Stimulated activated CD8-positive, alpha-beta memory T cell treated with anti-CD3 and anti-CD28 coated beads, Interleukin-4, amount 100 ng/mL, for 4 hours (primary cell): ENCODE measurements at regions not wholly inside any gene's neighbourhood (a gene's known extent, or its start where the extent isn't known, plus 50 kb on each side); places are given as distances from the start of the nearest gene placed in this dataset.
"Not testable (repeated sequence)": the region's sequence is repeated elsewhere in the genome, so short reads cannot be mapped to it uniquely, and the experiment has no call there.

Experiments used
- DNase-seq, 2 donors: peaks; one replicate each; pipeline ENCODE4 v3.0.0-alpha.2; 2020; ENCODE audit warnings: low read depth in 2 of 2, low spot score in 1 of 2

DNA sequence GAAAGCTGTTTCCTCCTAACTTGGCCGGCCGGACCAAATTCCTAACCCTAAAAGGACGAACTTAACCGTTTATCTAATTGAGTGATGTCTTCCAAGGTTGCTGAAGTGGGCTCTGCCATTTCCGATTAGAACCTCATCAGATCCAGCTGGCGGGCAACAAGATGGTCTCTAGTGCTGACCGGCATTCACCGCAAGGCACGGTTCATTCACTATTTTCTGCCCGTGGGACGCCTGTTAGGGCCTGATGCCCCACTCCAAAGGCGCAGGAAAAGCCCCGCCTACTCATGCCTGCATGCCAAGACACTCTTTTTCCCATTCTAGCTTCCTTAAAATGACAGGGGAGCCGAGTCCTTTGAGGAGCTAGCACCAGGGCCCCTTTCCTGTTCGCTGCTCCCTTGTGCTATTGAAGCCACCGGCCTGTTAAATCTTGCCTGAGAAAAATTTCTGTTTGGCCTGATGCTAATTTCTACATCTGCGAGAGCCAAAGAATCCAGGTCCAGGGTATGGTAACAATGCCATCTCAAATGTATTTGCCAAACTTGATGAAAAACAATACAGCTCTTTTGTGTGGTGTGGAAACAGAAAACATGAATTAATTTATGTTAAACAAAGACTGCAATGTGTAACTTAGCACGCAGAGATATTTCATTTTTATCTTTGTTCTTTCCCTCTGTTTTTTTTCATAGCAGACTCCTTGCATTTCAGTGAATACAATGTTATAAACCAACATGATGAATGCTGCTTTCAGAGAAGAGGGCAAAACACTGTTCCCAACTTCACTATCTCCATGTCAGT is 1071.2 kb upstream of the USP15 start:
- no peak for DNase-seq

DNA sequence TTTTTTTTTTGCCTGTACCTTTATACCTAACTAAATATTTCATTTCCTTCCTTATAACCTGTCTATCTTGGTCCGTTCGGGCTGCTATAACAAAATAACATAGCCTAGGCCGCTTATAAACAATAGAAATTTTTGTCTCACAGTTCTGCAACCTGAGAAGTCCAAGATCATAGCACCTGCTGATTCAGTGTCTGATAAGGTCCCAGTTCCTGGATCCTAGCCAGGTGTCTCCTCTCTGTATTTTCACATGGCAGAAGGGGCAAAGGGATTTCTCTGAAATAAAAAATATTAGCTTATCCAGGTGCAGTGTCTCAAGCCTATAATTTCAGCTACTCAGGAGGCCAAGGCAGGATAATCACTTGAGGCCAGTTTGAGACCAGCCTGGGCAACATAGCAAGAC is 1046.6 kb upstream of the USP15 start:
- no peak for DNase-seq

DNA sequence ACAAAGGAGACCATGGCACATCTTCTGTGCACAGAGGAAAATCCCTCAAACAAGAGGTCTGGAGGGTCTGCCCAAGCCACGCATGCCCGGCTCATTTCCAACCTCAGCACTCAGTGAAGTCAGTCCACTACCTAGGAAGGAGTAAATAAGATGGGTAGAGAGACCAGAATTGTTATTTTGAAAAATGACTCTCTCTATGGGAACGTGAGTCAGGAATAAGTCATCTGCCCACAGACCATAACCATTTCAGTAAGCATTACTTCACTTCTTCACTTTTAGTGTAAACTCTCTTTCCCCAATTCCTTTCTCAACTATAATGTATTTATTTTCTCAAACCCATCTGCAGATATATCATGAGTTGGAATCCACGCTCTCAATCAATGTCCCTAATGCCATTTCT is 1039.9 kb upstream of the USP15 start:
- DNase-seq: no peak

DNA sequence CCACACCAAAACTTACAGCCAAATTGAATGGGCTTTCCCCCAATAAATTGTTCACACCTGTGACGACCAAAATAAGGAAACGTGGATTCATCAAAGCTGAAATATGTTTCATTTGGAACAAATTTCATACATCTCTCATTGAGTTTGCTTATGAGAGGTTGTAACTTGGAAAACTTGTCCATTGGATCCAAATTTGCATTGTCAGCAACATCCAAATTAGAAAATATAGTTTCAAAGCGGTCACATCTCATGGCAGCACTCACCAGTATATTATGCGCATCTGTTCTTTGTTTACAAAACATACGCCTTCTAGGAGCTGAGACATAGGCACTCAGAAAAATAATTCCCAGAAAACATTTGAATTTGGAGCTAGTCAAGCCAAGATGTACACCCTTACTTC is 1028.2 kb upstream of the USP15 start:
- no peak for DNase-seq

DNA sequence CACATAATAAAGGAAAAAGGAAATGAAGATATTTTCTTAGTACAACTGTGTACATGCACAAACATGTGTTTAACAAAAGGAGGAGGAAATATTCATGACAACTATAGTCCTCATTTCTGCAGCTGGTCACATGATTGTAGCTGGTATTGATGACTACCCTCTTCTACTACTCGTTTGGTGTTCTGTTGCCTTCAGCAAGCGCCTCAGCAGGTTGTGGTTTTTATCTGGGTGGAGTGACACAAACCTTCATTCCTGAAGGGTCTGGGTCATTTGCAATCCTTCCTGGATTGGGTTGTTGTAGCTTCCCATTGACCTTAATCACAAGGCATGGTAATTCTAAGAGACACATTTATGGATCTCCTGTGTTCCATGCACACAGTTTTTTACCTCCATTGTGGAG is 1009.9 kb upstream of the USP15 start:
- no peak for DNase-seq

DNA sequence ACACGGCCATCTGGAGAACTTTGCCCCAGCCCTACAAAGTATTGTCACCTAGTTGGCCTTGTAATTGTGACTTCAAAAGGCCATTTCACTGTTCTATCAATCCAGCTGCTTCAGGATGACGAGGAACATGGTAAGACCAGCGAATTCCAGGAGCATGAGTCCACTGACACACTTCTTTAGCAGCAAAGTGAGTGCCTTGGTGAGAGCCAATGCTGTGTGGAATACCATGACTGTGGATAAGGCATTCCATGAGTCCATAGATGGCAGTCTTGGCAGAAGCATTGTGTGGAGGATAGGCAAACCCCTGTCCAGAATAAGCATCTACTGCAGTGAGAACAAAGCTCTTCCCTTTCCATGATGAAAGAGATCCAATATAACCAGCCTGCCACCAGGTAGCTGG is 1009.1 kb upstream of the USP15 start:
- no peak for DNase-seq

DNA sequence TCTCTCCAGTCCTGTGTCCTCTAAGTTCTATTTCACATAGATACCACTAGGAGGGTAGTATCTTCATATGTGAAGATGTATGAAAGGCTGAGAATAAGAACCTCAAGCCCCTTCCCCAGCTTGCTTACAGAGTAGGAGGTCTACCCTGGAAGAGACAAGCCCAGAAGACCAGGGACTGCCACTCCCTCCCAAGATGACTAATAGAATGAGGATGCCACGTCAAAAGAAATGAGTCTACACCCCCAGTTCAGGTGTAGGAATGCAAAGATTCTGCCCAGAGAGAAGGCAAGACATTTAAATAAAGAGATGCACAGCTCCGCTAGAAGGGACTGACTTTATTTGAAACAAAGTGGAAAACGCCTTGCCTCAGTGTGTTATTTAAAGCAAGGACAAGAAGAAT is 1006.0 kb upstream of the USP15 start:
- no peak for DNase-seq

DNA sequence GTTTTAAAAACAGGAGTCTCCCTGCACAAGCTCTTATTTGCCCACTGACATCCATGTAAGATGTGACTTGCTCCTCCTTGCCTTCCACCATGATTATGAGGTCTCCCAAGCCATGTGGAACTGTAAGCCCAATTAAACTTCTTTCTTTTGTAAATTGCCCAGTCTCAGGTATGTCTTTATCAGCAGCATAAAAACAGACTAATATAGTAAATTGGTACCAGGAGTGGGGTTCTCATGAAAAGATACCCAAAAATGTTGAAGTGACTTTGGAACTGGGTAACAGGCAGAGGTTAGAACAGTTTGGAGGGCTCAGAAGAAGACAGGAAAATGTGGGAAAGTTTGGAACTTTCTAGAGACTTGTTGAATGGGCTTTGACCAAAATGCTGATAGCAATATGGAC is 995.9 kb upstream of the USP15 start:
- not testable (repeated sequence) for DNase-seq

DNA sequence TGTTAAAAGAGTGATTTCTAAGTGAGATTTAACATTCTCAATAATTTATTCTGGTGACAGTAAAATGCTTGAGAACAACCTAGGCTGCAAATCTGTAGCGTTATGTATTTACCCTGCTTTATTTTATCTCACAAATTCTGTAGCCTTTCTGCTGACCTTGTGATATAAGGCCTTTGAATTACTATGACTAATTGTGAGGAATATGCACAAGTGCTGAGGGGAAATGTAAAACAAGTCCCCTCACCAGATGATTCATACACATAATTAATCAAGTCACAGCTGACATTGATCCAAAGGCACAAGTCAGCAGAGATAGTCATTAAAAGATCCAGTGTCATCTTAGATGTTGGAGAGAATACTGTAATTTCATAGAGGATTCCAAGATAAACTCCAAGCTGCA is 992.7 kb upstream of the USP15 start:
- DNase-seq: no peak

DNA sequence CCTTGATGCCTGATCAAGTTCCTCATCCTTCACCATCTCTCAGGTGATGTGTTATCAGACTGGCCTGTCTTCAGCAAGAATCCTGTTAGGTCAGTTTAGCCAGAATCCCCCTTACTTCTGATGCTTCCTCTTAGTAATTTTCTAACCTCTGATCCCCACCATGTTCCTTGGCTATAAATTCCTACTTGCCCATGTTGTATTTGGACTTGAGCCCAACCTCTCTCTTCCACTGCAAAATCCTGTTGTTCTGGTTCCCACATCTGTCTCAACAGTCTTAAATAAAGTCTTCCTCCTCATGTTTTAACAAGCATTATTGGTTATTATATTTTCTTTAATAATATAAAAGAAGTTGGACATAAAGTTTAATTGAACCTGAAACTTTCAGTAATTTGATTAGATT is 987.8 kb upstream of the USP15 start:
- DNase-seq: no peak

DNA sequence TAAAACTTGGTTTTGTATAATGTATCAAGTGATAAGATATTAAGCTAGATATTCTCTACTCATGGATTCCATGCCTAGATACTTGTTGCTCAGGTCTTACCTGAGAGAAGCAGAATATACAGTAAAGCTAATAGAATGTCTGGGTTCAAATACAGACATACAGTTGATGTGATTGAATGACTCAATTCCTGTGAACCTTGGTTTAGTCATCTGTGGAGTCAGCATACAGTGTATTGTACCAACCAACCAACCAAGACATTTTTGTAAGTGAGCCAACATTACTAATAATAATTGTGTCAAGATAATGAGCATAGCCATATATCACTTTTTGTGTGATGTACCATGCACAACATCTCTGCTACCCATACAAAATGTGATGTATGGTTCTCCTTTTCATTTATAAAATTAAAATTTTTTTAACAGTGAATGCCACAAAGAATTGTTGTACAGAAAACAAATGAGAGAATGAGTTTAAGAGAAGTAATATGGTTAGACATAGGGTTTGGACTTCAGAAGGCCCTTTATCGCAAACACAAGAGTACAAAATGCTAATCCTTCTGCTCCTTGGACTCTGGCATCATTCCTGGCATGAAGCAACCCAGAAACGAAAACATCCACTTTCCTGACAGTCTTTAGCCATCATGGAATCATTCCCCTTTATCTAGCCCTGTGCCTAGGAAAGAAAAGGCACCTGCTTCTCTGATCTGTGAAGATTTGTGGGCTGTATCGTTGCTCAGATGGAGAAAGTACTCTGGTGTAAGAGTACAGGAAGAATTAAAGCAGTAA is 977.2 kb upstream of the USP15 start:
- DNase-seq: no peak

DNA sequence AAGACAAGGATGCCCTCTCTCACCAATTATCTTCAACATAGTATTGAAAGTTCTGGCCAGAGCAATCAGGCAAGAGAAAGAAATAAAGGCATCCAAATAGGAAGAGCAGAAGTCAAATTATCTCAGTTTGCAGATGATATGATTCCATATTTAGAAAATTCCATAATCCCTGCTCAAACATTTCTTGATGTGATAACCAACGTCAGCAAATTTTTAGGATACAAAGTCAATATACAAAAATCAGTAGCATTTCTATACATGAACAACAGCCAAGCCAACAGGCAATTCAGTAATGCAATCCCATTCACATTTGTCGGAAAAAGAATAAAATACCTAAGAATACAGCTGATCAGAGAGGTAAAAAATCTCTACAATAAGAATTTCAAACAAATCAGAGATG is 969.7 kb upstream of the USP15 start:
- DNase-seq: no peak

DNA sequence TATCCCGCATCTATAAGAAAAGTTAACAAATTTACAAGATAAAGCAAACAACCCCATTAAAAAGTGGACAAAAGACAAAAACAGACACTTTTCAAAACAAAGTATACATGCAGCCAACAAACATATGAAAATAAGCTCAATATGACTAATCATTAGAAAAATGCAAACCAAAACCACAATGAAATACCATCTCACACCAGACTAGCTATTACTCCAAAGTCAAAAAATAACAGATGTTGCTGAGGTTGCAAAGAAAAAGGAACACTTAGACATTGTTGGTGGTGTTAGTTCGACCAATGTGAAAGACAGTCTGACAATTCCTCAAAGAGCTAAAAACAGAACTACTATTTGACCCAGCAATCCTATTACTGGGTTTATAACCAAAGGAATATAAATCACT is 968.6 kb upstream of the USP15 start:
- no peak for DNase-seq

DNA sequence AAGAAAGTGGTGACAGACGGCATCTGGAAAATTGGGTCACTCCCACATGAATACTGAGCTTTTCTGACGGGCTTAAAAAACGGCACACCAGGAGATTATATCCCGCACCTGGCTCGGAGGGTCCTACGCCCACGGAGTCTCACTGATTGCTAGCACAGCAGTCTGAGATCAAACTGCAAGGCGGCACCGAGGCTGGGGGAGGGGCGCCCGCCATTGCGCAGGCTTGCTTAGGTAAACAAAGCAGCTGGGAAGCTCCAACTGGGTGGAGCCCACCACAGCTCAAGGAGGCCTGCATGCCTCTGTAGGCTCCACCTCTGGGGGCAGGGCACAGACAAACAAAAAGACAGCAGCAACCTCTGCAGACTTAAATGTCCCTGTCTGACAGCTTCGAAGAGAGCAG is 966.2 kb upstream of the USP15 start:
- DNase-seq: not testable (repeated sequence)

DNA sequence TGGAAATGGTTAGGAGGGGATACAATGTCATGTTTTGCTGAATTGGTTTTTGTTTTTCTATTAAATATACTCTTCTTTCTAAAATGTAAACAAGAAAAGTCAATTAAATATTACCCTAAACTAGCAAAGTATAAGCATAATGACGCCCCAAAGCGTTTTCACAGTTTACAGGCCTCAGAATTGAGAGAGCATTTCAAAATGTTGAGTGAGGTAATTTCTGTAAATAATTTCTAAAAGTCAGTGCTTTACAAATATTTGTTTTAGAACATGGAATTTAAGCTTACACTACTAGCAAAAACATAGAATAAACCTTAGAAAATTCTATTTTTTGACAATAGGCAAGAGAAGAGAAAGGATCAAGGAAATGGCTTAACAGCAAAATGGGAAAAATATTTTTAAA is 958.4 kb upstream of the USP15 start:
- no peak for DNase-seq

DNA sequence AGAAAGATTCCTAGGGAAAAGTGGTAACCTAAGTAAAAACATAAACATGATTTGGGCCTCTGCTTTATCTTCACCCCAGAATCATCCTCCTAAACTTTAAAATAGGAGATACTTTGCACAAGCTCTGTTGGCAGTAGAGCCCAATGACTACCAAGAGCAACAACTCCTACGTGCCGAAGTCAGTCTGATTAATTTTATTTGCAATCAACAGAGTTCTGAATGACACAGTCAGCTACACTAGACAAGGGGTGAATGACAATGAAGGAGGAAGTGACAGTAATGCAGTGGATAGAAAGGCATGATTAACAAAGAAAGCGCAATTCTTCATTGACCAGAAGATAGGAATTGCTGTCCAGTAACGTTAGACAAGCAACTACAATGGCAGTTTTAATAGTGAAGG is 957.9 kb upstream of the USP15 start:
- DNase-seq: no peak

DNA sequence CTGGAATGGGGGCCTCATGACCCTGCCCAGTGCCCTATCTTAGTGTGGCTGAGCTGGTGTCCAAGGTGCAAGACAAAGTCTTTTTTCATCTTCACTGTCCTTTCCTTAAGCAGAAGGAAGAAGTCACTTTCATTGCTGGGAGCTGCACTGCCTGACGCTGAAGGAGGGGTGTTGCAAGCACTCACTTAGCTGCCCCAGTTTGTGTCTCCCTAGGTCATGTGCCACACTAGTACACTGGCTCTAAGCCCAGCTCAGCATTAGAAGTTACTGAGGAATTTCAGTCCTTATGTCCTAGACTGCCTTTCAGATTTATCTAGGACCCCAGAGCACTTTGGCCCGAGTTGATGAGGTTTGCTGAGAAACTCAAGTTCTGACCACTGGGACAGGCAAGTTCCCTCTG is 952.0 kb upstream of the USP15 start:
- no peak for DNase-seq

DNA sequence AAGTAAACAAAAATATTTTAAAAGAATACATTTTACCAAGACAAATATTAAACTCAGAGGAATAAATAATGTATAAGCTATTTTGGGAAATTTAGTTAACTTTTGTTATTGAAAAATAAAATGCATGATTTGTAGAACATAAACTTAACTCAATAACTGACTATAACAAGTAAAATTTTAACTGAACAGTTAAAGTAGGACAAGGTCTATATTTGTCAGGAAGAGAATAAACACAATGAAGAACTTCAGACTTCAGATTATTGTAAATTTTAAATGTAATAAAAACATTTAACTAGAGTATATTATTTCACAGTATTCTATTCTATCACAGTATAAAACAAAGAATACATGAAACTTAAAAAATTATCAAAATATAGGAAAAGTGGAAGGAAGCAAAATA is 948.8 kb upstream of the USP15 start:
- no peak for DNase-seq

DNA sequence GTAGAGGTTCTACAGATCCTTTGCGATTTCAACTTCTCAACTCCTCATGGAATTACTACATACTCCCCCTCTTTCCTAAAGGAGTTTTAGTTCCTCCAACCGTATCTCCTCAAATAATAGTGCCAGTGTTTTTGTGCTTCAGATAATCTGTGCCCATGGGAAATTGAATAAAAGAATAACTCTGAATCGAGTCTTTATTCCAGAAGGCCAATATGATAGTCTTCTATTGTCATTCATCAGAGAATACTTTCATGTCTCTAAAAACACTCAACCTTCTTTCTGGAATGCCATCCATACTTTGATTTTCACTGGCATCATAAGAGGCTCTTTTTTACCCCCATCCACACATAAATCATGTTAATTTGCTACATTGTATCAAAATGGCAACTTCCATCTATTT is 911.3 kb upstream of the USP15 start:
- no peak for DNase-seq

DNA sequence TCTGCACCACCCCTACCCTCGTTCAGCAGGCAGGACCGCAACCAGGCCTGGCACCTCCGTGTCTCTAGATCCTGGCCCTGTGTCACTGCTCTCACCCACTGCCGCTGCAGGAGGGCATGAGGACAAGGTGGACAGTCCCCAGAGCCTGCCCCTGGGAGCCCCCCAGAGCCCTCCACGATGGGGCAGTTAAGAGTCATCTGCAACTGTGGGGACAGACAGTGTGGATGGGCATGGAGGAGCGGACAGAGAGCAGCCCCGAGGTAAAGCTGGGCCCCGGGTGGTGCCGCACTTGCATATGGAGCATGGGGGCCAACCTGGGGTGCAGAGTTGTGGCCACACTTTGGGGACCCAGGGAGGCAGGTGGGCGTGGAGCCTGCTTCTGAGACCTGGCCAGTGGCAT is 905.1 kb upstream of the USP15 start:
- DNase-seq: no peak

DNA sequence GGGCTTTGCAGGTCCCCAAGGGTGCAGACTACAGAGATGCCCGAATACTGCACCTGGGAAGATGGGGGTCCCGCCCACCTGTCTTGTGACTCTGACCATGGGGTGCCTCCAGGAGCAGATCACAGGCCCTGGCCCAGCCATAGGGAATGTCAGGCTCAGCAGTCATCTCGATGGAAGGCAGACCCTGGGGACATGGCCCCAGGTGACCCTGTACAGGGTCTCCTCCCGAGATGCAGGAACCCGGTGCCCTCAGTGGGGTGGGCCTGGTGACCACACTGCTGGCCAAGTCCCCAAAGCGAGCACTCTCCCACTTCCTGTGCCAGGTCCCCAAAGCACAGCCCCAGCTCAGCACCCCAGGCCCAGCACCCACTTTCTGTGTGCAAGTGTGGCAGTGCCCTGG is 903.7 kb upstream of the USP15 start:
- DNase-seq: no peak

DNA sequence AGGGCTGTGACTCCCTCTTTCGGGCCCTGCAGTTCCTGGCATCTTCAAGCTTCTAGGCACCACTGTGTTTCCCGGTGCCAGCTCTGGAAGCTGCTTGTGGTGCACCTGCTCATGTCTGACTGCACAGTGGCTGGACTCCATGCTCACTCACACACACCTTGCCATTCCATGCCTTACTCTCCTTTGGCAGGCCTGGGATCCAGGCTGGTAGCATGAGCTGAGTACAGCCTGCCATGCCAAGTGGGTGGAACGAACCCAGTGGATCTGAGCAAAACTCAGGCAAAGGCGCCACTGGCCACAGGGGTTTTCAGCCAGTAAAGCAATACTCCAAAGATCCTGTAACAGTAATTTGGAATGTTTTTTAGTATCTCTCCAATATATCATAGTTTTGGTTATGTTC is 902.7 kb upstream of the USP15 start:
- no peak for DNase-seq

DNA sequence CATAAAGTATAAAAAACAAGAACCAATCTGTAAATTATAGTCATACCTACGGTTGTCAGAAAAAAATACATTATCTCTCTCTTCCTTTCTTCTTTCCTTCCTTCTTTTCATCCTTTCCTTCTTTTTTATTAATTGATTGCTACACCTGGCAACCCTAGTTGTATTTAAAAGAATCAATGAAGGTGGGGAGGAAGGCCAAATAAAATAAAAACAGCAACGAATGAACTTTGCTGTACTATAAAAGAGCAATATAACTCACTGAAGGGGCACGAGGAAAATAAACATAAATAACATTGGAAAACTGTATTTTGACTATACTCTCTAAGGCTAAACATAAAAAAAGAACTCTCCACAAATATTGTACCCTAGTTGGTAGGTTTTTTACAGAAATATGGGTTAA is 898.2 kb upstream of the USP15 start:
- DNase-seq: no peak
